Lower lobe of right lung (tissue), 2 donors: ENCODE measurements at regions not wholly inside any gene's neighbourhood (a gene's known extent, or its start where the extent isn't known, plus 50 kb on each side); places are given as distances from the start of the nearest gene placed in this dataset.

Experiments used
- ATAC-seq, 2 donors: fragments of 200-7000 bp; cut with Tn5 transposase; one replicate each; pipeline ENCODE4 v1.9.1; 2020 to 2022; ENCODE audit warnings: mild to moderate bottlenecking in 2 of 2, moderate library complexity in 2 of 2
- DNase-seq: peaks from one replicate; pipeline ENCODE4 v3.0.0-alpha.2; 2020
- H3K27ac ChIP-seq: fragments of 200-600 bp; one replicate; pipeline ENCODE4 v1.8.0; 2022
- H3K27me3 ChIP-seq: fragments of 200-600 bp; one replicate; pipeline ENCODE4 v1.8.0; 2022; ENCODE audit warnings: low read depth
- H3K36me3 ChIP-seq: fragments of 200-600 bp; one replicate; pipeline ENCODE4 v1.8.0; 2022; ENCODE audit warnings: mild to moderate bottlenecking
- H3K4me1 ChIP-seq: fragments of 200-600 bp; one replicate; pipeline ENCODE4 v1.8.0; 2022
- H3K4me3 ChIP-seq: fragments of 200-600 bp; one replicate; pipeline ENCODE4 v1.8.0; 2022; ENCODE audit warnings: mild to moderate bottlenecking
- H3K9me3 ChIP-seq: fragments of 200-600 bp; one replicate; pipeline ENCODE4 v1.8.0; 2022
- intact Hi-C: fragments of 100-400 bp; cut with DNase I; formaldehyde crosslinking; loops from one replicate; pipeline ENCODE4 v1.11.0; 2022
- TF ChIP-seq, protein P1 (sequence below): fragments of 200-600 bp; IDR thresholded peaks from one replicate; pipeline ENCODE4 v1.8.0; 2022; ENCODE audit warnings: antibody characterized with exemption, mild to moderate bottlenecking
- donor health status: DM: no; HTN: yes; CAD: no; lungs with severe emphysema.

DNA sequence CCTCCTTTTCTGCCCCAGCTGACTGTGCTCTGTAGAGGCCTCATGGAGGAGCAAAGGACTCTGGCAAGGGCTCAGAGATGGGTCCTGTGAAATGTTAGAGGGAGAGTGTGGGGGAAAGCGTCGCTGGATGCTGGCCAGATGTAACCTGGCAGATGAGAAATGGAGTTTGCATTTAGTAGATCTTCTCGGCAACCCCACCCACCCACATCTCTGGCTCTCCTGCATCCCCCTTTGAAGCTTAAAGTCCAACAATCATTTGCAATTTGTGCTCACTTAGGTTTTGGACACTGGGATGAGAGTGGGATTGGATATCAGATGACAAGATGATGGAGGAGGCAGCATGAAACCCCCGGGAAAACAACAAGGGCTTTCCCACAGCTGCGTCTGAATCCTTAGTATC is 523.6 kb upstream of the MCTP2 start:
- Histone ChIP-seq H3K27me3 (no peaks in the 10 kb centered on the region), H3K27ac (no peak overlapping the region), H3K4me1 (no peaks in the 10 kb centered on the region), H3K9me3 (no peaks in the 10 kb centered on the region), H3K36me3 (no peaks in the 10 kb centered on the region), H3K4me3 (no peak overlapping the region)
- ATAC-seq (no peak), DNase-seq (no peak)
- intact Hi-C loops: no loop called here
- TF ChIP-seq, protein P1, sequence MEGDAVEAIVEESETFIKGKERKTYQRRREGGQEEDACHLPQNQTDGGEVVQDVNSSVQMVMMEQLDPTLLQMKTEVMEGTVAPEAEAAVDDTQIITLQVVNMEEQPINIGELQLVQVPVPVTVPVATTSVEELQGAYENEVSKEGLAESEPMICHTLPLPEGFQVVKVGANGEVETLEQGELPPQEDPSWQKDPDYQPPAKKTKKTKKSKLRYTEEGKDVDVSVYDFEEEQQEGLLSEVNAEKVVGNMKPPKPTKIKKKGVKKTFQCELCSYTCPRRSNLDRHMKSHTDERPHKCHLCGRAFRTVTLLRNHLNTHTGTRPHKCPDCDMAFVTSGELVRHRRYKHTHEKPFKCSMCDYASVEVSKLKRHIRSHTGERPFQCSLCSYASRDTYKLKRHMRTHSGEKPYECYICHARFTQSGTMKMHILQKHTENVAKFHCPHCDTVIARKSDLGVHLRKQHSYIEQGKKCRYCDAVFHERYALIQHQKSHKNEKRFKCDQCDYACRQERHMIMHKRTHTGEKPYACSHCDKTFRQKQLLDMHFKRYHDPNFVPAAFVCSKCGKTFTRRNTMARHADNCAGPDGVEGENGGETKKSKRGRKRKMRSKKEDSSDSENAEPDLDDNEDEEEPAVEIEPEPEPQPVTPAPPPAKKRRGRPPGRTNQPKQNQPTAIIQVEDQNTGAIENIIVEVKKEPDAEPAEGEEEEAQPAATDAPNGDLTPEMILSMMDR: no peak

DNA sequence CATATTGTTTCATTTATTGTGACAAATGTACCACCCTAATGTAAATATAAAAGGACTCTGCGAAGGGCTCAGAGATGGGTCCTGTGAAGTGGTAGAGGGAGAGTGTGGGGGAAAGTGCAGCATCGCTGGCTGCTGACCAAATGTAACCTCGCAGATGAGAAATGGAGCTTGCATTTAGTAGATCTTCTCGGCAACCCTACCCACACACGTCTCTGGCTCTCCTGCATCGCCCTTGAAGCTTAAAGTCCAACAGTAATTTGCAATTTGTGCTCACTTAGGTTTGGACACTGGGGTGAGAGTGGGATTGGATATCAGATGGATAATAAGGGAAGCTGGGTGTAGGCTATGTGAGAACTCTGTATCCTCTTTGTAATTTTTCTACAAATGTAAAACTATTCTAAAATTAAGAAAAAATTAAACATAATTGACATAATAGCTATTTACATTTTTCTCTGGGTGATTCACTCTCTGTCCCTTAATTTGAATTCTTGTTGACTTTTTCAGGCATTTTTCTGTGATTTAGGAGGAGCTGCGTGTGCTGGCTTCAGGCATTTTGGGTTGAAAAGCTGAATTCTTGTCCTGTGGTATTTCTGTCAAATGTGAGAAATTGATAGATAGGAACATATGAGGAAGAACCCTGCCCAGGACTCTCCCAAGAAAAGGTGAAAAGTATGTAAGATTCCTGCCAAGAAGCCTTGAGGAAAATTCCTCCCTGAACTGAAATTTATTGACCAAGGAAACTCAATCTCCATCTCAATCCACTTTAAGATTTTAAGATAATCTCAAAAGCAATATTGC is 524.7 kb upstream of the MCTP2 start:
- Histone ChIP-seq H3K27me3 (no peaks in the 10 kb centered on the region), H3K27ac (no peak overlapping the region), H3K9me3 (no peaks in the 10 kb centered on the region), H3K4me1 (no peaks in the 10 kb centered on the region), H3K36me3 (no peaks in the 10 kb centered on the region), H3K4me3 (no peak overlapping the region)
- ATAC-seq: no peak
- no peak for DNase-seq
- TF ChIP-seq, protein P1: no peak
- intact Hi-C loops: no loop called here

DNA sequence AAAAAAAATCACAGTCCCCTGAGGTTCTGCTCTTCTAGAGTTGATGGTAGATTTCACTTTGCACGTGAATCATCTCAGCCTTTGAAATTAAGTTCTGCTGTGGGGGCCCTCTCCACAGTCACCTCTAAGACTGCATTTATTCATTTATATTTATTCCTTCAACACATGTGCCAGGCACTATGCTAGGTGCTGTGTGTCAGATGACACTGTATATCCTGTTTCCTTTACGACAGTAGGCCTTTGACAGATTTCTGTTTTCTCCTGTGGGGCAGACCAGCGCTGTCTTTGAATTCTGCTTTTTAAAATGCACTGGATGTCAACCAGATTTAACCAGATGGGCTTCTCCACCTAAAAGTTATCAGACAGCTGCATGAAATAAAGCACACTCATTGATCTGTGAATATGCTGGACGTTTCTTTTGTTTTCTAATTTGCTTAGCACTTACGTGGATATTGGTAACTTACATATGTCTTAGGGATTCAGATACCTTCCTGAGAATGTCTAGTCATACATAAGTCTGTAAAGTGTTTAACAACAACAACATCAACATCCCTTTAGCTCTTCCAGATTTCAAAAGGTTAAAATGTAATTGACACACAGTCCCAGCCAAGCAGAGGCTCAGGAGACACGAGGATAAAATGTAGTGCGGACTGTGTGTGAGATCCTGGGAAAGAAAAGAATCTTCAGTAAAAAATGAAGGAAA is 525.5 kb upstream of the MCTP2 start:
- Histone ChIP-seq H3K27ac (no peak overlapping the region), H3K27me3 (no peaks in the 10 kb centered on the region), H3K4me1 (no peaks in the 10 kb centered on the region), H3K4me3 (no peak overlapping the region), H3K9me3 (no peaks in the 10 kb centered on the region), H3K36me3 (no peaks in the 10 kb centered on the region)
- DNase-seq: no peak
- no peak for ATAC-seq
- intact Hi-C loops: no loop called here
- TF ChIP-seq, protein P1: no peak

DNA sequence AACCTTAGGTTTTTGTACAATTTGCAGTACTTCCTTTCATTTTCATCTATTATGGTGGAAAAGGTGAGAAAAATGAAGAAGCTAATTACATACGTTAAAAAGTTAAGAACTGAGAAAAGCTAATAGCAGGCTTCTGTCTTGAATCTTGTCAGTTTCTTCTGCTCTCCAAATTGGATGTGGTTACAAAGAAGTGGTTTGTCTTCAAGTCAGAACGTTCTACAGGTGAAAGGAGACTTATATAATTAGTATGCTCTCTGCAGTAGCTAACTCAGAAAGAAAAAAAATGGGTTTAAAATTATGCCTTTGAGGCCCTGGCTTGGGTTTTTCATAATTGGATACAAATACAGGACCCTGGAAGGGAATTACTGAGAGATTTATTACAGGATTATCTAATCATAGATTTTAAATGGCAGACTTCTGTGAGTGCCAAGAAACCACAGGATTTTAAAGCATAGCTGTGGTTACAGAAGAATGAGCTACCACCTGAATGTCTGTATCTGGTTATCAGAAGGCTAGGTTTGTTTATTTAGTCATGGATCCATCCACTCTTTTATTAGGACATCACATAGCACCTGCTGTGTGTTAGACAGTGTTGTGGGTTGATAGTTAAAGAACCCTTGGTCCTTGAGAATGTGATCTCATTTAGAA is 528.1 kb upstream of the MCTP2 start:
- intact Hi-C loops: no loop called here
- H3K27ac ChIP-seq: no peak overlapping the region
- no peak for ATAC-seq
- no peaks in the 10 kb centered on the region for H3K36me3 ChIP-seq
- TF ChIP-seq, protein P1: no peak
- H3K4me1 ChIP-seq: no peaks in the 10 kb centered on the region
- no peaks in the 10 kb centered on the region for H3K27me3 ChIP-seq
- no peak overlapping the region for H3K4me3 ChIP-seq
- DNase-seq: no peak
- no peaks in the 10 kb centered on the region for H3K9me3 ChIP-seq

DNA sequence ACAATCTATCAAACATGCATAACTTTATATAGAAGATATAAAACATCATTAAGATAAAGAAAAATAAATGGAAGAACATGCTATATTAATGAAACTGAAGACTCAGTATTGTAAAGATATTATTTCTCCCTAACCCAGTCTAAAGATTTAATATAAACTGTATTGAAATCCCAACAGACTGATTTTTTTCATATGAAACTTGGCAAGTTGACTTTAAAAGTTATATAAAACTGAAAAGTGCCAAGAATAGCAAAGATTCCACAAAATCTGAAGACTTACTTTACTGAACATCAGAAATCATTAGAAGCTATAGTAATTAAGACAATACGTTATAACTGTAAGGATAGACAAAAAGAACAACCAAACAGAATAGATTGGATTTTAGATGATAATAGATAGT is 531.3 kb upstream of the MCTP2 start:
- TF ChIP-seq, protein P1: no peak
- ATAC-seq: no peak
- intact Hi-C loops: no loop called here
- H3K27ac ChIP-seq: no peak overlapping the region
- no peaks in the 10 kb centered on the region for H3K9me3 ChIP-seq
- no peaks in the 10 kb centered on the region for H3K27me3 ChIP-seq
- no peaks in the 10 kb centered on the region for H3K4me1 ChIP-seq
- DNase-seq: no peak
- no peak overlapping the region for H3K4me3 ChIP-seq
- H3K36me3 ChIP-seq: no peaks in the 10 kb centered on the region
